Esophagus squamous epithelium (tissue), 5 donors: ENCODE measurements at regions not wholly inside any gene's neighbourhood (a gene's known extent, or its start where the extent isn't known, plus 50 kb on each side); places are given as distances from the start of the nearest gene placed in this dataset.

Source experiments
- DNase-seq: peaks from one replicate; lab custom pipeline; 2025; lab: John Stamatoyannopoulos, UW
- H3K27ac ChIP-seq, 4 donors: fragments of 200-600 bp; sonication (generic); one replicate each; pipeline ENCODE4 v1.5.1; 2016 to 2019; ENCODE audit warnings: mild to moderate bottlenecking in 1 of 4
- H3K27me3 ChIP-seq, 4 donors: fragments of 200-600 bp; sonication (generic); 1 replicate in 3 of 4; 2 replicates in 1 of 4; pipeline versions ENCODE4 v1.5.1 to v1.6.0; 2017 to 2021; ENCODE audit warnings: antibody characterized with exemption in 1 of 4
- H3K36me3 ChIP-seq, 3 donors: fragments of 200-600 bp; sonication (generic); one replicate each; pipeline ENCODE4 v1.5.1; 2016 to 2019
- H3K4me1 ChIP-seq, 3 donors: fragments of 200-600 bp; sonication (generic); one replicate each; pipeline ENCODE4 v1.5.1; 2017 to 2019
- H3K4me3 ChIP-seq, 4 donors: fragments of 200-600 bp; sonication (generic); 1 replicate in 3 of 4; 2 replicates in 1 of 4; pipeline ENCODE4 v1.5.1; 2016 to 2019; ENCODE audit warnings: mild to moderate bottlenecking in 2 of 4, moderate library complexity in 1 of 4
- H3K9me3 ChIP-seq, 3 donors: fragments of 200-600 bp; sonication (generic); one replicate each; pipeline ENCODE4 v1.5.1; 2016 to 2019
- POLR2A ChIP-seq, 4 donors: fragments of 450-650 bp; IDR thresholded peaks; one replicate each; pipeline ENCODE4 v1.6.1; 2017; ENCODE audit warnings: antibody characterized with exemption in 4 of 4, mild to moderate bottlenecking in 4 of 4, moderate library complexity in 3 of 4
- WGBS, 2 donors: methylation state at CpG; one replicate each; pipeline ENCODE4 v1.1.5; 2018; 5-methylcytosine and 5-hydroxymethylcytosine counted together
- intact Hi-C: fragments of 100-400 bp; cut with DNase I; formaldehyde crosslinking; loops from one replicate; pipeline ENCODE4 v1.15.0; 2022
- TF ChIP-seq, protein P1 (sequence below), 6 experiments: fragments of 450-650 bp in 4 of 6; fragments of 200-600 bp in 2 of 6; sonication (generic) in 2 of 6; IDR thresholded peaks; one replicate each; pipeline ENCODE4 v1.5.1; 2016 to 2019; ENCODE audit warnings: antibody characterized with exemption in 6 of 6, mild to moderate bottlenecking in 4 of 6, moderate library complexity in 4 of 6
- donor health status: DM: yes; HTN: yes; CAD: no.

GRCh38 chr1:67626090-67626860 is 58.7 kb upstream of the GADD45A start:
- Histone ChIP-seq H3K27ac (peak overlapping the region in 2 of 4 donors; percentile 45 to 55), H3K36me3 (no peaks in the 10 kb centered on the region), H3K4me1 (peaks cover 0 to 30% (median 4%) of the 10 kb centered on the region in 3 donors), H3K4me3 (no peak overlapping the region), H3K9me3 (no peaks in the 10 kb centered on the region), H3K27me3 (no peaks in the 10 kb centered on the region)
- TF ChIP-seq POLR2A (IDR thresholded peaks at IDR 0.05), result no peak
- TF ChIP-seq, protein P1, sequence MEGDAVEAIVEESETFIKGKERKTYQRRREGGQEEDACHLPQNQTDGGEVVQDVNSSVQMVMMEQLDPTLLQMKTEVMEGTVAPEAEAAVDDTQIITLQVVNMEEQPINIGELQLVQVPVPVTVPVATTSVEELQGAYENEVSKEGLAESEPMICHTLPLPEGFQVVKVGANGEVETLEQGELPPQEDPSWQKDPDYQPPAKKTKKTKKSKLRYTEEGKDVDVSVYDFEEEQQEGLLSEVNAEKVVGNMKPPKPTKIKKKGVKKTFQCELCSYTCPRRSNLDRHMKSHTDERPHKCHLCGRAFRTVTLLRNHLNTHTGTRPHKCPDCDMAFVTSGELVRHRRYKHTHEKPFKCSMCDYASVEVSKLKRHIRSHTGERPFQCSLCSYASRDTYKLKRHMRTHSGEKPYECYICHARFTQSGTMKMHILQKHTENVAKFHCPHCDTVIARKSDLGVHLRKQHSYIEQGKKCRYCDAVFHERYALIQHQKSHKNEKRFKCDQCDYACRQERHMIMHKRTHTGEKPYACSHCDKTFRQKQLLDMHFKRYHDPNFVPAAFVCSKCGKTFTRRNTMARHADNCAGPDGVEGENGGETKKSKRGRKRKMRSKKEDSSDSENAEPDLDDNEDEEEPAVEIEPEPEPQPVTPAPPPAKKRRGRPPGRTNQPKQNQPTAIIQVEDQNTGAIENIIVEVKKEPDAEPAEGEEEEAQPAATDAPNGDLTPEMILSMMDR (IDR thresholded peaks at IDR 0.05), result no peak
- intact Hi-C loops, result no loop called here
- WGBS, 2 donors, result 54 to 58% methylated on average over 4 of the region's 4 CpGs
- DNase-seq, result no peak

DNA sequence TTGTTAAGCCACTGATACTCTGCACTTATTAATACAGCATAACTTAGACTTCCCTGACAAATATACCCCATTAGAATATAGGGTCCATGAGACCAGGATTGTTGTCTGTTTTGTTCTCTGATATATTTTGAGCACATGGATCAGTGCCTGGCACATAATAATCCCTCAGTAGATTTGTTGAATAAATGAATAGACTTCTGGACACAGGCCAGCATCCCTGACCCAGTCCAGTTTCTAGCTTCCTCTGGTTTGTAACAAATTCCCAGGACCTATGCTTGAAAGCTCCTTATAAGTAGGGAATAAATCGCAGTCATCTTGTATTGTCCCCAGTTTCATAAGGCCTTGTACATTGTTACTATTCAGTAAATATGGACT is 58.2 kb upstream of the GADD45A start:
- intact Hi-C loops, result no loop called here
- Histone ChIP-seq H3K36me3 (no peaks in the 10 kb centered on the region), H3K27ac (peak overlapping the region in 3 of 4 donors; percentile 45 to 55 (median 53)), H3K9me3 (no peaks in the 10 kb centered on the region), H3K4me1 (peaks cover 0 to 34% (median 4%) of the 10 kb centered on the region in 3 donors), H3K27me3 (no peaks in the 10 kb centered on the region), H3K4me3 (no peak overlapping the region)
- TF ChIP-seq, protein P1 (IDR thresholded peaks at IDR 0.05), result no peak
- no peak for TF ChIP-seq POLR2A (IDR thresholded peaks at IDR 0.05)
- DNase-seq, result no peak
- 75 to 82% methylated on average over 1 of the region's 1 CpG for WGBS, 2 donors

GRCh38 chr1:67627336-67627735 is 57.7 kb upstream of the GADD45A start:
- TF ChIP-seq, protein P1 (IDR thresholded peaks at IDR 0.05), result no peak
- TF ChIP-seq POLR2A (IDR thresholded peaks at IDR 0.05), result no peak
- intact Hi-C loops, result no loop called here
- Histone ChIP-seq H3K4me1 (peaks cover 0 to 34% (median 4%) of the 10 kb centered on the region in 3 donors), H3K27ac (peak overlapping the region in 3 of 4 donors; percentile 45 to 55 (median 53)), H3K36me3 (no peaks in the 10 kb centered on the region), H3K4me3 (no peak overlapping the region), H3K9me3 (no peaks in the 10 kb centered on the region), H3K27me3 (no peaks in the 10 kb centered on the region)
- DNase-seq, result no peak
- WGBS, 2 donors, result 76 to 92% methylated on average over 3 of the region's 3 CpGs

GRCh38 chr1:67627906-67628305 is 57.1 kb upstream of the GADD45A start:
- Histone ChIP-seq H3K9me3 (no peaks in the 10 kb centered on the region), H3K4me3 (no peak overlapping the region), H3K36me3 (no peaks in the 10 kb centered on the region), H3K27ac (no peak overlapping the region), H3K4me1 (peaks cover 0 to 34% (median 4%) of the 10 kb centered on the region in 3 donors), H3K27me3 (no peaks in the 10 kb centered on the region)
- intact Hi-C loops, result no loop called here
- TF ChIP-seq, protein P1 (IDR thresholded peaks at IDR 0.05), result no peak
- TF ChIP-seq POLR2A (IDR thresholded peaks at IDR 0.05), result no peak
- DNase-seq, result no peak
- WGBS, 2 donors, result 64 to 69% methylated on average over 3 to 4 of the region's 5 CpGs

GRCh38 chr1:67629370-67630075 is 55.5 kb upstream of the GADD45A start:
- peaks cover 0 to 34% (median 4%) of the 10 kb centered on the region in 3 donors for H3K4me1 ChIP-seq
- no peak for DNase-seq
- no peak for TF ChIP-seq POLR2A (IDR thresholded peaks at IDR 0.05)
- TF ChIP-seq, protein P1 (IDR thresholded peaks at IDR 0.05), result no peak
- H3K27me3 ChIP-seq, result no peaks in the 10 kb centered on the region
- no peaks in the 10 kb centered on the region for H3K36me3 ChIP-seq
- WGBS, 2 donors, result 86 to 88% methylated on average over 1 of the region's 1 CpG
- no peak overlapping the region for H3K4me3 ChIP-seq
- intact Hi-C loops, result no loop called here
- H3K9me3 ChIP-seq, result no peaks in the 10 kb centered on the region
- peak overlapping the region in 2 of 4 donors; percentile 3 to 31 for H3K27ac ChIP-seq
